CD4-positive, alpha-beta T cell (primary cell): ENCODE measurements at regions not wholly inside any gene's neighbourhood (a gene's known extent, or its start where the extent isn't known, plus 50 kb on each side); places are given as distances from the start of the nearest gene placed in this dataset.

Experiments
- ATAC-seq: fragments of 200-7000 bp; cut with Tn5 transposase; one replicate; pipeline ENCODE4 v1.10.0; 2022; ENCODE audit warnings: mild to moderate bottlenecking; ENCODE audit not compliant: poor library complexity
- CTCF ChIA-PET: fragments of 350-600 bp; sonication (Branson Sonifier 250); formaldehyde crosslinking; loops from one replicate; lab custom pipeline; 2021; ENCODE audit warnings: antibody characterized with exemption, inconsistent platforms; lab: Charles Lee
- POLR2A ChIA-PET: fragments of 350-600 bp; sonication (Branson Sonifier 250); formaldehyde crosslinking; loops from one replicate; lab custom pipeline; 2021; ENCODE audit warnings: antibody characterized with exemption, inconsistent platforms; lab: Charles Lee
- DNase-seq, 14 experiments: peaks; one replicate each; pipeline ENCODE4 v3.0.0-alpha.2; 2013 to 2020; ENCODE audit warnings: mixed read lengths in 2 of 14
- H3K27ac ChIP-seq, 2 donors: one replicate each; pipeline versions ENCODE4 v1.5.1 to v1.7.0; 2013; ENCODE audit warnings: low read length in 2 of 2, low read depth in 1 of 2, mild to moderate bottlenecking in 1 of 2
- H3K27me3 ChIP-seq, 2 experiments: 1 replicate in 1 of 2; 2 replicates in 1 of 2; pipeline versions ENCODE4 v1.6.1 to v1.7.0; 2013; ENCODE audit warnings: low read length in 2 of 2, control low read depth in 1 of 2, mild to moderate bottlenecking in 1 of 2, moderate library complexity in 1 of 2; ENCODE audit not compliant: insufficient read depth in 2 of 2, control insufficient read depth in 1 of 2
- H3K36me3 ChIP-seq: one replicate; pipeline ENCODE4 v1.6.1; 2013; ENCODE audit warnings: low read length, control low read depth; ENCODE audit not compliant: insufficient read depth
- H3K4me1 ChIP-seq: one replicate; pipeline ENCODE4 v1.6.1; 2013; ENCODE audit warnings: low read length, control low read depth; ENCODE audit not compliant: insufficient read depth
- H3K4me3 ChIP-seq: one replicate; pipeline ENCODE4 v1.5.1; 2013; ENCODE audit warnings: mild to moderate bottlenecking, low read length, moderate library complexity
- H3K9me3 ChIP-seq, 2 experiments: 1 replicate in 1 of 2; 2 replicates in 1 of 2; pipeline versions ENCODE4 v1.6.1 to v1.7.0; 2013; ENCODE audit warnings: low read length in 2 of 2, mild to moderate bottlenecking in 2 of 2, control low read depth in 1 of 2, moderate library complexity in 1 of 2; ENCODE audit not compliant: control insufficient read depth in 1 of 2, insufficient read depth in 1 of 2
- H3K27ac Mint-ChIP-seq: one replicate; pipeline ENCODE4 v1.8.0; 2020; ENCODE audit warnings: mixed read lengths
- H3K27me3 Mint-ChIP-seq: one replicate; pipeline ENCODE4 v1.8.0; 2021; ENCODE audit warnings: mixed read lengths
- H3K36me3 Mint-ChIP-seq: one replicate; pipeline ENCODE4 v1.8.0; 2021; ENCODE audit warnings: low read depth, mixed read lengths
- H3K4me1 Mint-ChIP-seq: one replicate; pipeline ENCODE4 v1.8.0; 2021; ENCODE audit warnings: low read depth, mixed read lengths
- H3K4me3 Mint-ChIP-seq: one replicate; pipeline ENCODE4 v1.8.0; 2020; ENCODE audit warnings: mild to moderate bottlenecking, mixed read lengths
- H3K9me3 Mint-ChIP-seq: one replicate; pipeline ENCODE4 v1.8.0; 2020; ENCODE audit warnings: mixed read lengths
- intact Hi-C, 2 experiments: fragments of 100-400 bp; cut with DNase I in 1 of 2; cut with micrococcal nuclease in 1 of 2; formaldehyde crosslinking; loops; one replicate each; pipeline versions ENCODE4 v1.15.1 to v1.9.0; 2023 to 2025; cut with DNase I, micrococcal nuclease
- TF ChIP-seq, protein P1 (sequence below): fragments of 200-600 bp; IDR thresholded peaks from one replicate; pipeline ENCODE4 v1.8.0; 2022; ENCODE audit warnings: antibody characterized with exemption, mild to moderate bottlenecking

DNA sequence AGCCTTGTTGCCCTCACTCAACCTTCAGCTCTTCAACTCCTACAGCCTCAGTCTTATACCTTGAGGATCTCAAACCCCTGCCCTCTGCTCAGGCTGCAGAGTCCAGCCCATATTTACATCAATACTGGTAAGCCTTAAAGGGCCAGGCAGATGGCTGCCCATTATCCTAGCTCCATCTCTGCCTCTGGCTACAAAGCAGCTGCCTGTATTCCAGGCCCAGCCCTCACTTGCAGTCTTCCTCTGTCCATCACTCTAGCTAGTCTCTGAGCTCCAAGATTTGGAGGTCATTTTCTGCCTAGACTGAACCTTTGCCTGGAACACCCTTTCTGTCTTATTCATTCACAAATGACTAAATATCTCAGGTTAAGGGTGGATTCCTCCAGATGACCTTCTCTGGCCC lies 50.2 kb upstream of the GALNT10 start:
- TF ChIP-seq, protein P1, sequence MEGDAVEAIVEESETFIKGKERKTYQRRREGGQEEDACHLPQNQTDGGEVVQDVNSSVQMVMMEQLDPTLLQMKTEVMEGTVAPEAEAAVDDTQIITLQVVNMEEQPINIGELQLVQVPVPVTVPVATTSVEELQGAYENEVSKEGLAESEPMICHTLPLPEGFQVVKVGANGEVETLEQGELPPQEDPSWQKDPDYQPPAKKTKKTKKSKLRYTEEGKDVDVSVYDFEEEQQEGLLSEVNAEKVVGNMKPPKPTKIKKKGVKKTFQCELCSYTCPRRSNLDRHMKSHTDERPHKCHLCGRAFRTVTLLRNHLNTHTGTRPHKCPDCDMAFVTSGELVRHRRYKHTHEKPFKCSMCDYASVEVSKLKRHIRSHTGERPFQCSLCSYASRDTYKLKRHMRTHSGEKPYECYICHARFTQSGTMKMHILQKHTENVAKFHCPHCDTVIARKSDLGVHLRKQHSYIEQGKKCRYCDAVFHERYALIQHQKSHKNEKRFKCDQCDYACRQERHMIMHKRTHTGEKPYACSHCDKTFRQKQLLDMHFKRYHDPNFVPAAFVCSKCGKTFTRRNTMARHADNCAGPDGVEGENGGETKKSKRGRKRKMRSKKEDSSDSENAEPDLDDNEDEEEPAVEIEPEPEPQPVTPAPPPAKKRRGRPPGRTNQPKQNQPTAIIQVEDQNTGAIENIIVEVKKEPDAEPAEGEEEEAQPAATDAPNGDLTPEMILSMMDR, result no peak
- ATAC-seq (no peak), DNase-seq (no peak)
- peaks cover 0 to 2% of the 10 kb centered on the region in 2 experiments for H3K27me3 ChIP-seq
- POLR2A ChIA-PET, result no interaction called here
- no peak overlapping the region for H3K4me3 ChIP-seq
- H3K4me1 Mint-ChIP-seq, result no peaks in the 10 kb centered on the region
- H3K4me1 ChIP-seq, result no peaks in the 10 kb centered on the region
- no peaks in the 10 kb centered on the region for H3K36me3 Mint-ChIP-seq
- no peaks in the 10 kb centered on the region for H3K36me3 ChIP-seq
- no peak overlapping the region for H3K4me3 Mint-ChIP-seq
- intact Hi-C loops, result no loop called here
- H3K27ac ChIP-seq, result no peak overlapping the region
- CTCF ChIA-PET, result no interaction called here
- H3K9me3 Mint-ChIP-seq, result no peaks in the 10 kb centered on the region
- peaks cover 3% of the 10 kb centered on the region for H3K27me3 Mint-ChIP-seq
- no peak overlapping the region for H3K27ac Mint-ChIP-seq
- H3K9me3 ChIP-seq, result no peaks in the 10 kb centered on the region
